ENCODE measurements at regions not wholly inside any gene's neighbourhood (a gene's known extent, or its start where the extent isn't known, plus 50 kb on each side); places are given as distances from the start of the nearest gene placed in this dataset.

DNA sequence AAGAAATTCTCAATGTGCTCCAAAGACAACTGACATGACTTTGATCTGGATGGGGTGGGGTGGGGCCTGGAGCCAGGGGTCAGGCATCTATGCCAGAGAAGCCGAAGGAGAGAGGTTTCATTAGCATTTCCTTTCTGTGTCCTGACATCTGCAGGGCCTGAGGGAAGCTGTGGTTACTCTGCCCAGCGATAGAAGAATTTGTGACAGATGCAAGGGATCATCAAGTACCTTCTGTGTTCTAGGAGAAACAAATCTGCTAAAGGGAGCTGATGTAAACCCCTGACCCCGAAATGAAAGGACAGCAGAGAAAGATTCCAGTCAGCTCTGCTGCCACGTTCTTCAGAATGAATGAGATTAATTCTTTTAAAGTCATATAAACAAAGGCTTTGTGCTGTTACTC lies 335.7 kb downstream of the PRELID2 start:
- FAIRE-seq: no peak

DNA sequence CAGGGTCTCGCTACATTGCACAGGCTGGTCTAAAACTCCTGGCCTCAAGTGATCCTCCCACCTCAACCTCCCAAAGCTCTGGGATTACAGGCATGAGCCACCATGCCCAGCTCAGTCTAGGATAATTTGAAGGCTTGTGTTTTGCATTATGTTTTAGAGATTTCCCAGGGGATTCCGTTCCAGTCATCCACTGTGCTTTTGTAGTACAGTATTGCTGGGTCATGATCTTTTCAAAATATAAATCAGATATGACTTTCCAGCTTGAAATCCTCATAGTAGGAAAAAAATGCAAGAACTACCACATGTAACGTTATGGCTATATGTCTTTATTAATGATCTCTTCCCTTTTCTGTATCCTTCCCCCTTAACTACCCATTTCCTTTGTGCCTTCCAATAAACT lies 338.1 kb downstream of the PRELID2 start:
- no peak for FAIRE-seq

DNA sequence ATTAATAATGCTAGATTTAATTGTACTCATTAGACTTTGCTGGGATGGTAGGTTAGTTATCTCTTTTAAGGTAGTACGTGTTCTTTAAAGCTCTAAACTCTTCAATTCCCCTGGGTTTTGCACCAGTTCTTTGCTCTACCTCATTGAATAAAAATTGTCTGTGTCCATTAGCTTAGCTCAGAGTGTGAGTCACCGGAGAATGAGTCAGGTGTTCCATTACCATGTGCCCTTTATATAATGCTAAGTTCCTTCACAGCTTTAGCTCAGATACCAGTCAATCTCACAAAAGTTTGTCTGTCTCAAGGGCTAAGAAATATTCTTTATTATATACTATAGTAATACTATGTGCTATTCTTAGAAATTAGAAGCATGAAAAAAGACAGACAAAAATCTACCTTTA lies 339.4 kb downstream of the PRELID2 start:
- no peak for FAIRE-seq

DNA sequence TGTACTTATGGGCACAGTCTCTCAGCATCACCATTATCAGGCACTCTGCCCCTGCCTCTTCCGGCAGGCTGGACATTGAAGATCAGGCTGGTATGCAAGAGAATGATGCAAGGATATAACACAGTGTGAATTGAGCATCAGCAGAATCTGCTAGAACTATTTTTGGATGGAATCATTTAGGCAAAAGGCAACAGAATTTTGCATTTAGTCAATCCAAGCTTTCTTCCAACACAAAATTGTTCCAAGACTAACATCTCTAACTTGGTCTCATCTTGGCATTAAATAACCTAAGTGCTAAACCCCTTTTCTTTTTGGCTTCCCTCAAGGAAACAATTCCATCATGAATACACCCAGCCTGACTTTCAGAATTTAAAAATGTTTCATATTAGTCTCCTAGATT lies 339.9 kb downstream of the PRELID2 start:
- no peak for FAIRE-seq

DNA sequence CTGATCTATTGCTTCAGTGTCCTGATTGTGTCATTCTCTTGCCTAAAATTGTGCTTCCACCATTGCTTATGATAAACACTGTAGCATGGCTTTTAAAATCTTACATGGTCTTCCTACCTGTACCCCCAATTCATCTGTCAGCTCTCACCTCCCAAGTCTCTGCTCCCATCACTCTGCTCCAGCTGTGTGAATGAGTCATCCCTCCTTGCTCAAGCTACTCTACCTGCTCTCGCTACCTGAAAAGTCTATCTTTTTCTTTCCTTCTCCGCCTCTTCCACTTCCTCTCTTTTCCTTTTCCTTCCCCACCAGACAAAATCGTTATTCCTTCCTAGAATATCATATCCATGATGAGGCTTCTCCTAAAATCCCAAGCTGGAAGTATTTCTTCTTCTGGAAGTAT lies 341.7 kb downstream of the PRELID2 start:
- FAIRE-seq: no peak

DNA sequence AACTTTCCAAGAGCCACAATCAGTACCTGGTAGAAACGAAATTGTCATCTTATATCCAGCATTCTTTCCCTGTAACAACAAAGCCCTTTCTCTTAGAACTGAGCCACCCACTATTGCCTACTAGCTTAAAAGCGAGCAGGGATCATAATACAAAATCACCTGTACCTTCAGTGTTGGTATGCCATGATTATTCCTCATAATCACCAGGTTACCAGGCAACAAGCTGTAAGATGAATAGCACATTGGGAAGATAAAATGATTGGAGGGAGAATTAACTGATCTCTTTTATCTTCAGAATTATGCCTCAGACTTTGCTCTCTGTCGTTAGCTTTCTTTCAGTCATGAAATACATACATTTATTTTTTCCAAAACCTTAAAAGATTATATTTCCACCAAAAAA lies 345.6 kb downstream of the PRELID2 start:
- FAIRE-seq: no peak

DNA sequence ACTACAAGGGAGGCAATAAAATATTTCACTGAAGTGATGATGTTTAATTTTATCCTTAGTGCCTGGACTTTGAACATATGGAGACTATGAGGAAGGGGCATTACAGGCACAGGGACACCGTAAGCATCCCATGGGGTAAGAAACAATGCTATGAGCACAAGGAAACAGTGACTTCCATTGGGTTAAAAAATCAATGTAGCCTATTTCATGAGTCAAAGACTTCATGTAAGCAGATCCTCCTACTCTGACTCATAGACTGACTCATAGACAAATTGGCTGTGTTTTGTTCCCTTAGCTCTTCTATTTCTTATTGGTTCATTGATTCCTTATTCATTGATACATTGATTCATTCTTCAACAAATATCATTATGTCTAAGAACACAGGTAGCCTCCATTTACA lies 351.0 kb downstream of the PRELID2 start:
- FAIRE-seq: no peak

DNA sequence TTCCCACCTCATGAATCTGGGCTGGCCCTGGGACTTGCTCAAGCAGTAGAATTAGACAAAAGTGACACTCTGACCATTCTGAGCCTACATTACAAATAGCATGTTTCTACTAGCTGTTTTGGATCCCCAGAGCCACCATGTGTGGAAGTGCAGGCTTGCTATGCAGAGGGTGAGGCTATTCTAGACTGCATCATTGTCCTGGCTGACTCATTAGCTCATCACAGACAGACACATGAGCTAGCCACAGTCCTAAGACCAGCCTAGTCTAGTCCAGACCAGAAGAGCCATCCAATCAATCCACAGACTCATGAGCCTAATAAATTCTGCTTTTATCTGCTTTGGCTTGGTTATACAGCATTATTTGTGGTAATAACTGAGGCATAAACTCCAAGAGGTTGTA lies 351.9 kb downstream of the PRELID2 start:
- FAIRE-seq: no peak

DNA sequence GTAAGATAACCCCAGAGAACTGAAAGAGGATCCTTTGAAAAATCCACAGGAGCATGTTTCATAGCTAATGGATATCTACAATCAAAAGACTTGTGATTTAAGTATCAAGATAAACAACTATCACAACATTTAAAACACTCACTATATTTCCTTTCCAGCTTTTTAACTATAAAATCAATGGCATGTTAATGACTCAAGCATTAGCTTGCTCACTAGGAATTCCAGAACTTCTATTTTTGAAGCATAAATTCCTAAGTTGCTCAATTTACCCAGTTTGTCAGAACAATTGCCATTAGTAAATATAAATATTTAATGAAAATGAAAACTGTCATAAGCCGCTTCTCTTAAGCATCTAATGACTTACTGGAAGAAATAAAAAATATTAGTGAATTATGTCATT lies 355.3 kb downstream of the PRELID2 start:
- FAIRE-seq: no peak

DNA sequence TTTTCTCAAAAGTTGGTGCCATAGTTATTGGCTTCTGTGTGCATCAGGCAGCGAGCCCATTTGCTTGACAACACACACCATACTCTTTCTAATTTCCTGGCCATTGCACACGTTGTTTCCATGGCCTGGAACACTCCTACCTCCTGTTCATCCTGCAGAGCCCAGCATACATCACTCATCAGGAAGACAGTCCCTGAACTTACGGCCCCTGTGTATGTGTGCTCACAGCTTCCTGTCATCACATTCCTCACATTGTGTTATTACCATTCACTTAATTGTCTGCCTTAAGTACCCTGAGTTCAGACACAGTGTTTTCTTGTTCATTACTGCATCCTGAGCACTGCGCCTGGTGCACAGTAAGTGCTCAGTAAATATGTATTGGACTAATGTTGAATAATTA lies 355.9 kb downstream of the PRELID2 start:
- FAIRE-seq: no peak

DNA sequence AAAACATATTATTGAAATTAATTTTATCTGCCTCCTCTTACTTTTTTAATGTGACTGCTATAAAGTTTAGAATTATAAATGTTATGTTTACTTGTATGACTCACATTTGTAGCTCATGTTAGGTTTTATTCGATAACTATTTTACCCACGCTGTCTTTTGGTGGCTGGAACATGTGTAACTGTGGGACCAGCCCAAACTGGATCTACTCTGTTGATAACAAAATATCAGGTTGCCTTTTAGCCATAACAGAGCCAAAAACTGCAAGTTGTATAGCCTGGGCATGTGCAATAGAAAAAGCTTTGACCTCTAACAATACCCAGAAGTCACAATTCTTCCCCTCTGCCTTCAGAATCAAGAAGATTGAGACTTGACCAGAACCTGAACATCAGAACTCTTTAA lies 356.5 kb downstream of the PRELID2 start:
- no peak for FAIRE-seq

DNA sequence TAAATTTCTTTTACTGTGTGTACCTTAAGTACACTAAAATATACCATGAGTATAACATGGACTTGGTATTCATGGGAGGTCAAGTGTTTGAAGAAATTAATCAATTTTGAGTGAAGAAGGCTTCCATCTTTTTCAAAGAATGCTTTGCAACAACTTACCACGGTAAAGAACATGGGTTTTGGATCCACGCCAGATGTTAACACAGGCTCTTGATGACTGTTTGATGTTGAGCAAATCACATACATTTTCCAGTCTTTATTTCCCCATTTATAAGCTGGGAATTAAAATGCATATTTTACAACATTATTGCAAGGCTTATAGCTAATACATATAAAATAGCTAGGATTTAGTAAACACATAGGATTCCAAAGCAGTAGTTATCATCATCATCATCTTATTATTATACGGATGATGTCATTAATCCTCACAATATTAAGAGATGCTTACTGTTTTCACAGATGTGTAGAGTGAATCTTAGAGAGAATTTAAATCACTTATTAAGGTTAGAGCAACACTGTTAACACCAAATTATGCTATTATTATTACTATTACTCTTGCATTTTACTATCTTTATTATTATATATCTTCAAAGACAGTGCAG lies 362.0 kb downstream of the PRELID2 start:
- no peak for FAIRE-seq

DNA sequence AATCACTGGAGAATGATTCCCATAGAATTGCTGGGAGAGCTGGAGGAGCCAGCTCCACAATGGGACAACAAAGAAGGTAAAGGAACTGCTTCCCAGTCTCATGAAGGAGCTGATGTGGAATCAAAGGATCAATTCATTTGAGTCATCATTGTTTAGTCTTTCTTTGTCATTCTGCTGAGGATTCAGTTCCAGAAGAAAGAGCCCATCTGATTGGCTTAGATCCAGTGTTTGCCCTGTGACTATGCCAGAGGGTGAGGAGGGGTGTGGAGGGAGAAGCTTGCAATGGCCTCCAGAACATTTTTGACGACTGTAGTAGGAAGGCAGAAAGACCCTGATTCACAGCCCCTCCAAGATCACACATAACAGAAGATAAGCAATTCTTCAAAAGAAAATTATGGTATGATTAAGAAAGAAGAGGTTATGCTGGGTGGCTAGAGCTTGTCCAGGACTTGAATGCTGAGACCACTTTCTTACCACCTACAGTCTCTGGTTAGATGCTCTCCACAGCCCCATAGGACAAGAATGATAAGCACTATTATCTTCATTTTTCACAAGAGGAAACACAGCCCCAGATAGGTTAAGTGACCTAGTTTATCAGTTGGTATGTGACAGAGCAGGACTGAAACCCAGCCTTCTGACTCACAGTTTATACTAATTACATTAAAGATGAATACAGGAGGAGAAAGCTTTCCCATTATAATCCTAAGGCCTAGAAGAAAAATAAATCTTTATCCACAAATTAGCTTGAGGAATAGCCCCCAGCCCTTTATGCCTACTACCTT lies 363.1 kb downstream of the PRELID2 start:
- no peak for FAIRE-seq

DNA sequence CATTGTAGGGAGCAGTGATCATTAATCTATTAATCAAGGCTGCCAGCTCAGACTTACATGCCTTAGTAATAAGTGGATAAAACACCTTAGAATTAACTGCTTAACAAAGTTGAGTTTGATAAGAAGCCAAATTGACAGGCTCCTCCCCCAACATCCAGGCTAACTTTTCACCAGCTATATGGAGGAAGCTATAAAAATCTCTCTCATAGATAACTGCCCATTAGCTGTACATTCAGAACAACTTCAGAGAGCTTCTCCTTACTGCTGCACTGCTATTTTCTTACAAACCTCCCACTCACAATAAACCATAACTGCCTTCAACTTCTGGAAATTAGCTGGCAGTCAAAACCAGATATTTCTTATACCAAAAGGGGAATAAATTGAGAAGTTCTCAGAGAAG lies 364.1 kb downstream of the PRELID2 start:
- no peak for FAIRE-seq

DNA sequence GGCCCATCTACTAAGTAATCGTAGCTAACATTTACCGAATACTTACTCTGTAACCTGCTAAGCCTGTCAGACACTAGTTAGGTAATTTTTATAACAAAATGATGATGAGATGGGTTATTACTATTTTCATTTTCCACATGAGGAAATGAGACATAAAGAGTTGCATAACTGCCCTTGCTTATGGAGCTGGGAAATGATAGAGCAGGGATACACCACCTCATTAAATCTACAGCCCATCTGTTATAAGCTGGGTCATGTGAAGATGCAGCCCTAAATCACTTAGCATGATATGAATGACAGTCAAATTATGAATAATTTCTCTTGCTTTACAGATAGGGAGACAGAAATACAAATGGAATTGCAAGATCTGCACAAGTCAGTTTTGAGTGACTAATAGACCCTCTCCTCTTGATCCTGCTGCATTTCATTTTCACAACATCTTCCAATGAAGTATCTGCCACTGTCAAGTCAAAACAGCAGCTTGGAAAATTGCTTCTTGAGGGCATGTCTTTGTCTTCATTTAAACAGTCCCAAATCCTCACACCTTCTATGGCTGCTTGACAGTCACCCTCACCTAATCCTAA lies 364.7 kb downstream of the PRELID2 start:
- FAIRE-seq: no peak

DNA sequence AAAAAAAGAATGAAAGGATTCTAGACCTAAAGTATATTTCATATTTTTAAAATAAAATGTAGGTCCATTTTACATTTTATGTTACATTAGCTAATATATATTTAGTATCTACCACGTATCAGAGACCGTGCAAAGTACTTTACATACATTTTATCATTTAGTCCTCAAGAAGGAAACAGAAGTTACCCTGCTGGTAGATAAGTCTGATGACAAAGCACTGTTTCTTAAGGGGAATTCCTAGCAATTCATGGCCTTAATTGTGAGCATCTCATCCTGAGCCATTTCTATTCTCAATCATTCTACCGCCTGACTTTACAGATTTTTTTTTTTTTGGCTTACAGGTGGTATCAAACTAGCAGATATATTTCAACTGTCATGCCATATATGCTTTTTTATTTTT lies 367.7 kb downstream of the PRELID2 start:
- FAIRE-seq: no peak

DNA sequence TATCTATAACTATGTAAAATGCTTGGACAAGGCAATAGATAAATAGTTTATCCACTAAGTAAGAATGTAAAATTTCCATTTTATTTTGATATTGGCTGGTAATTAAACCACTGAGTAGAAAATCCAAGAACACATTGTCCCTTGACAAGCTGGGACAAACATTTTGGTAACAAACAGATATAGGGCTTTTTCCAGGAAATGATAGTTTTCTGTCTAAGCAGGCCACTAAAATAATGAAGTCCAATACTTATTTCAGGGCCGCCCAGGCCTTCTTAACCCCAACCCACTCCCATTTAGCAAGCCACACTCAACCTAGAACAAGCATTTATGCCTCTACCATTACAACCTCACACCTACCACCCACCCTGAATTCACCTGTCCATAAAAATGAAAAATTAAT lies 368.6 kb downstream of the PRELID2 start:
- no peak for FAIRE-seq

DNA sequence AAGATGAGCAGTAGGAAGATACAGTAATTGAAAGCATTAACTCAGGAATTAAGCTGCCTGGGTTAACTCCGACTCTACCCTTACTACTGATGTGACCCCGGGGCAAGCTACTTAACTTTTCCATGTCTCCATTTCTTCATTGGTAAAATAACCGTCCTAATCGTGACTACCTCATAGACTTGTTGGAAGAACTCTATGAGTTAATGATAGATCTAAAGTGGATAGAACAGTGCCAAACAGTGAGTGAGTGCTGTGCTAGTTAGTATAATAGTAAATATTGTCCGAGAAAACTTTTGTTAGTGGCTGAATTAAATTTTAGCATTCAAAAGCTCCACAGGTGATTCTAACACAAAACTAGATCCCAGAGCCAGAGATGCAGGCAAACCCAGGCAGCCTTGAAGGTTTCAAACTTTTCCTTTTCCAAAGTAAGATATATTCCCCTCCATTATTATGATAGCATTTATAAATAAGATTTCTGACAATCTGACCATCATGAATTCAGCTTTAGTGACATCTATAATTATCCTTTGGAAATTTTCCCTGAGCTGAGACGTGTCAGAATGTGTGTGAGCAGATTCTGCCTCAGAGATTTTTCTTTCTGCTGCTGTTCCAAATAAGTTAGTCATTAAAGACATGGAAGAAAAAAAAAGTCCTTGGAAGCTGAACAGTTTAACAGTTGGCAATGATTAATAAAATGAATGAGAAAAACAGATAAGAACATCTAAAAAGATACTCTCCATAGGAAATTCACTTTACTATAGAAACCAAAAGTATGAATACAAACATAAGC lies 369.5 kb downstream of the PRELID2 start:
- FAIRE-seq: no peak

DNA sequence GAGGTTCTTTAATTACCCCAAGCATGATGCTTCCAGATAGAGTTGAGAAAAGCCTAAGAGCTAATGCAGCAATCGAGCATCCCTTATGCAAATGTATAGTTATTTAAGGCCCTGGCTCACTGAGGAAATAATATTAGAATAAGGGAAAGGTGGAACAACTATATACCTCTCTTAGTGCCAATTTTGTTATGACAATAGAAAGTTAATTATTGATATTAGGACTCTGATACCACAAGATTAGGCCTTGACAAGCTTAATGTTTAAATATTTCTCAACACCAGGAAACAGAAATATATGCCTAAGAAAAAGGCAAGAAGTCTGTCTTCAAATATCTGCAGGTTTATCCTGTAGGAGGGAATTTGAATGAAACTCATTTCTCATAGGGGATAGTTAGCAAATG lies 371.0 kb downstream of the PRELID2 start:
- no peak for FAIRE-seq

DNA sequence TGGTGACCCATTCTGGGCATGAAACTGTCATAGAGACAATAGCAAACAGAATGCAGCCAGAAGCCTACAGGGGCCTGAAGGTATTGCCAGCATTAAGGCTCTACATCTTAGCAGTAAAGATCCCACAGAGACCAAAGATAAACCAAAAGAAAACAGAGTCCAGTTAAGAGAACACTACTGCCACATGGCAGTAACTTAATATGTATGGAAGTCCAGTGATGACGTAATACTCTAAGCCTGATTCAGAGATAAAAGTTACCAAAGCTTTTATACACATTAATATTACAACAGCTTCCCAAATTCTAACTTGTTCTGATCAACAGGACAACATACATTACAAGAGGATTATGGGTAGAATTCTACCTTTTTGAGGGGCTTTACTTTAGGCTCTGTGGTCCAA lies 371.5 kb downstream of the PRELID2 start:
- FAIRE-seq: no peak

DNA sequence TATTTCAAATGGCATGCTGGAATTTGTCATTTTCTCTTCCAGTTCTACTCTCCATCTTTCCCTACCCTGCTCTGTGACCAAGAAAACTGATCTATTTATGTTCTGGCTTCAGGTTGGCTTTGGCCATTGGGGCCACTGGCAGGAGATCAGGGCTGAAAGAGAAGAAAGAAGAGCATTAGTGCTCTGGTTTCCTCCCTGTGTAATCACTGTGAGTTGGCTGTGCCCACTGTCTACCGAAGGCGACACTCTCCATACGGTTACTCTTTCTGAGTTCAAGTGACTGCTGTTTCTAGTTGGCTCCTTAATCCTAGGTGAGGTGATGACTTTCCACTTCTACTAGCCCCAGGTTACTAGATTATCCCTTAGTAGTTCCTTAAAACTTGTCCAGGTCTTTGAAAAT lies 372.6 kb downstream of the PRELID2 start:
- FAIRE-seq: no peak

DNA sequence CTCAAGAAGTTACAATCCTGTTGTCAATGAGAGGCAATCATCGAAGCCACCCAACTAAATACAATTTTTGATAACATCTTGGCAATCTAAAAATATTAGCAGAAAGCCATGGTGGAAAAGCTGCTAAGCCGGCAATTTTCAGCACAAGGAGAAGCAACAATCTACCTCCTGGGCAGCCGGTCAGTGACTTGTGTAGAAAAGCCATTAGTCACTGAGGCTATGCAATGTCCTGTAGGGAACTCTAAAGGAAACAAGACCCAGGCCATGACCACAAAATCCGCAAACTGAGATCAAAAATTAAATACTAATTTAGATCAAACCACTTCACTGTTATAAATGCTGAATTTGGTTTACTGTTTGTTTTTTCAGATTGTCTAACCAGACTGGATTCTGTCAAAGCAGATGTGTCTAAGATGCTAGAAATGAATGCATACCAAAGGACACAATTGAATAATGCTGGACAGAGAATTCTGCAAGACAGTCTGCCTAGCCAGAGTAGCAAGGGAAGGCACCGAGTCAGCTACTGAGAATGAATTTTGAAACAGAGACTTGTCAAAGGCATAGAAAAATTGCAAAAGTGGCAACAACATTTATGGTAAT lies 384.8 kb downstream of the PRELID2 start:
- FAIRE-seq: no peak

DNA sequence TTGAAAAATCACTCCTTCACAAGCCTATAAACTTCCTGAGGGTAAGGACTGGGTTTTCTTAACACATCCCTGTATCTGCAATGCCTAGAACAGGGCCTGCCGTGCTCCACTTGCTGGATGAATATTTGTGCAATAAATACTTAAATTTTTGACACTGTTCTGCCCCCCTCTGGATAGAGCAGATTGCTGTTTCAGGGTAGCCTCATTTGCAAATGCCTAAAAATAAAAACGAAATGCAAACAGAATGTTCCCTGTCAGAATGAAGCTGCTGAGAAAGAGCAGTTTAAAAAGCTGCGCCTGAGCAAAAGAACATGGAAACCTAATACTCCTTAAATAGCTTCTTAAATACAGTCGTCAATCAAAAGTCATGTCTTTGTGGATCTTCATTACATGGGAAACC lies 385.3 kb downstream of the PRELID2 start:
- FAIRE-seq: no peak

Measured in TTC549 (cell line).